NCI-H345 treated with DMSO at 0.1 percent for 48 hours (cell line): ENCODE measurements at regions not wholly inside any gene's neighbourhood (a gene's known extent, or its start where the extent isn't known, plus 50 kb on each side); places are given as distances from the start of the nearest gene placed in this dataset.

Experiments
- DNase-seq: peaks from one replicate; lab custom pipeline; 2025; ENCODE audit not compliant: unreplicated experiment; lab: John Stamatoyannopoulos, UW

DNA sequence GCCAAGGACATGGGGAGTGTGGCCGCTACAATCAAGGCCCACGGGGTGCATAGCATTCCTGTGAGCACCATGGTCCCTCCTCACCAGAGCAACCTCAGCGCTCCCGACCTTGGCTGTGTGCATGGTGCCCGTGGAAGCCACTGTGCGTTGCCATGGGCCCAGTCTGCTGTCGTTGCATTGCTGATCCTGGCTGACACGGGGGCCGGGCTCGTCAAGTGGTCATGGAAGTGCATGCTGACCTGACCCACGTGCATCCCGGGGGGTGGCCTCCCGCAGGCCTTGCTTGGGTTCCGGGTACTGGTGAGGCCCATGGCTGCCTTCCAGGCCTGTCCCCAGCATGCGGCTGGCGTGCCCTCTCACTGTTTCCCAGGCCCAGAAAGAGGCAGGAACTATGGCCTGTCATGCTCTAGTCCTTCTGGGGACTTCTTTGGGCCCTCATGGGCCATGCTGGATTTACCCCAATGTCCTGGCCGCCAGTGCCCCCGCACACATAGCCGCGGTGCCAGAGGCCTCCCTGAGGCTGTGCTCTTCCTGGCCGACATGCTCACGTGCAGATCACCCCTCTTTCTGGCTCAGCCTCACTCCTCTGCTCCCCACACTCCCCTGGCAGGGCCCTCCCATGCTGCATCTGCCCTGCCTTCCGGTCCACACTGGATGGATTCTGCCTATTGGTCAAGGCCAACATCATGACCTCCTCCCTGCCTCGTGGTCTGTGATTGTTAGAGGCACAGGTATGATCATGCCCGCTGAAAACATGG is 1258.0 kb downstream of the BRD1 start:
- DNase-seq, result no peak

- DNase-seq, result no peak
Measured at GRCh38 chr22:48568736-48569330, 1258.8 kb downstream of the BRD1 start.

GRCh38 chr22:48567213-48567975 is 1260.3 kb downstream of the BRD1 start:
- DNase-seq, result no peak

- no peak for DNase-seq
Measured at GRCh38 chr22:48566741-48567140, 1260.9 kb downstream of the BRD1 start.

GRCh38 chr22:48565901-48566501 is 1261.7 kb downstream of the BRD1 start:
- DNase-seq, result no peak

GRCh38 chr22:48564995-48565394 is 1262.7 kb downstream of the BRD1 start:
- DNase-seq, result no peak

DNA sequence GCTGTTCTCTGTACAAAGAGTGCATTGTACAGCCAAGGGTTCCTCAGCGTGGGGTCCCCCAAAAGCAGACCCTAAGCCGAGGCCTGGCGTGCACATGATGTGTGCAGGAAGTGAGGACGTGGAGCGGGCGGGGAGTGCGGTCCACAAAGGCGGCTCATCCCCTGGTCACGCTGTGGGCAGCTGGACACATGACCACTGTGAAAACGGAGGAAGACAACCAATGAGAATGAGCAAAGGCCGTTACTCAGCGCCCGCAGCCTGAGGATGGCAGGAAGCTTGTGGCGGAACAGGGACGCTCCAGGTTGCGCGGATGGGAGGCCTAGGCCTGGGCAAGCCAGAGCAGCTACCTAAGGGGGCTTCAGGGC is 1263.7 kb downstream of the BRD1 start:
- no peak for DNase-seq

DNA sequence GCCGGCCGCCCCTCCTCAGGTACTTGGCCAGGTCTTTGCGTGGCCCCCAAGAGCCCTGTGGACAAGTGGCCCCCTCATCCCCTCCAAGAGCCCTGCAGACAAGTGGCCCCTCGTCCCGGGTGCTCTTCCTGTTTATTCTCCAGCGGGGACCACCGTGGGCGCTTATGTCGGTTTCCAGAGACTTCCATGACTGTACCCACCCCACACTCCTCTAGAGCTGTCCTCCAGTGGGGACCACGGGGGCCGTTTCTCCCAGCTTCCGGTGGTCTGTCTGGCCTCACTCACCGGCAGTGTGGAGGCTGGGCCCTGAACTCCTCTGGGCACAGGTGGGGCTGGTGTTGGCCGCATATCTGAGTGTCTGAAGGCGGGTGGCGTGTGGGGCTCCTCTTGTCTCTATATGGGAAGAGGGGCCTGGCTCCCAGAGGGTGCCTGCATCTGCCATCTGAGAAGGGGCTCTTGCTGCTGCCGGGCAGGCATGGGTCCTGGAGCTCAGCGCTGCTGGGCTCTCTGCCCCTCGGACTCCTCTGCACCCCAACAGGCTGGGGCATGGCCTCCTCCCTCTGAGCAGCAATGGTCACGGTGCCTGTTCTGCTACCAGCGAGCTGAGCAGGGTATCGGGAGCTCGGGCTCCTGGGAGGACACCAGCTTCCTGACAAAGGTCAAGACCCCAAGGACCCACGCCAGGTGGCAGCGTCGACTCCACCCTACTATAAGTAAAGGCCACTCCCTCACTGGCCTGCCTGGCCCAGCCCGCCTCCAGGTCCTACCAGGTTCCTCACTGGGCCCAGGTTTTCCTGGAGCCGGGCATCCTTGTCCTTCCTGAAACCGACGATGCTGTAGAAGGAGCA is 1264.3 kb downstream of the BRD1 start:
- DNase-seq, result no peak

DNA sequence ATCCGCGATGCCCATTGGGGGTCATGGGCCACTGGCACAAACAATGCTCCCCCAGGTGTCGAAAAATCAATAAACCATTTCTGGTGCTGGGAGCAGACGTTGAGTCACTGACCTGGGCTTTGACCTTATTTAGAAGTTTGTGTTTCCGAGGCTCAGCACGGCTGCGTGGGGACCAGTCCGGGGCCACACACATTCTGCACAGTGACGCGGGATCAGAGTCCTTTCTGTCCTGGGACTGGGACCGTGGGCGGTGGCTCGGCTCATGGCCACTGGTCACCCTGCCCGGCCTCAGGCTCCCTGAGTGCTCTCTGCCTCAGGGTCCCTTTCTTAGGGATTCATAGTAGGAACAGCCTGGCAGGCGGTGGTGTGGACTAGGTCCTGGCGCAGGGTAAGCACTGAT is 1266.0 kb downstream of the BRD1 start:
- no peak for DNase-seq

GRCh38 chr22:48560836-48561235 is 1266.8 kb downstream of the BRD1 start:
- no peak for DNase-seq

DNA sequence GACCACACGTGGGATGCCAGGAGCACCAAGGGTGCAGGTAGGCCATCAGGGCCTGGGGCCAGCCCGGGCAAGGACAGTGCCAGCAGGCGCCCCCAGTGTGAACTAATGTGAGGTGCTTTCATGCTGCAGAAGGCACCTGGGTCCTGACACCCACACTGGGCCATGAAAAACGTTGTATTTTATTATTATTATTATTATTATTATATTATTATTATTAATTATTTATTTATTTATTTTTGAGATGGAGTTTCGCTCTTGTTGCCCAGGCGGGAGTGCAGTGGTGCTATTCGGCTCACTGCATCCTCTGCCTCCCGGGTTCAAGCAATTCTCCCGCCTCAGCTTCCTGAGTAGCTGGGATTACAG is 1267.3 kb downstream of the BRD1 start:
- no peak for DNase-seq

DNA sequence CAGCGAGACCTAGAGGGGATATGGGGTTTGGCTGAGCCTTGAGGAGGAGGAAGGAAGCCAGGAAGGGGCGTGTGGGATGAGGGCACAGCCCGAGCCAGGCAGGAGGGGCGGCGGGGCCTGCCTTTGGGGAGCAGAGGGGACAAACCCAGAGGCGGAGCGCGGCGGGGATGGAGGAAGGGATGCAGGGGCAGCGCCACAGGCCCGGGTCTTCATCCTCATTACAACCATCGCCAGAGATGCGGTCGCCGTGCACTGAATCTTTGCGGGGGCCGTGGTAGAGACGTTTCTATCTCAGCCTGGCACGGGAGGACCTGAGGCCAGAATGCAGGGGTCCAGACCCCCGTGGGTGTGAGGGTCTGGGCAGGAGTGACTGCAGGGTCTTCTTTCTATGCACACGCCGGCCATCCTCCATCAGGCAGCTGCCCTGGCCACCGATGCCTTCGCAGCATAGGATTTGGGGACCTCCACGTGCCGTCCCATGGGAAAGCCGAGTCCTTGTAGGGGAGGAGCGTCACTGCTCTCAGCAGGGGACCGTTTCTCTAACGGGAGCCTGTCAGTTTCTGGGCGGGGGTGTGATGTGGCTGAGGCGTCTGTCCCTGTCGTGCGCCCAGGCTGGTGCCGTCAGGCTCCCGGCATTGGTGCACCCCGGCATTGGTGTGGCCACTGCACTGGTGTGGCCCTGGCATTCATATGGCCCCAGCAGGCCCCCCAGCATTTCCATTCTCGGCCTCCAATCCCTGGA is 1267.9 kb downstream of the BRD1 start:
- no peak for DNase-seq

- no peak for DNase-seq
Measured at GRCh38 chr22:48558606-48559402, 1268.9 kb downstream of the BRD1 start.

DNA sequence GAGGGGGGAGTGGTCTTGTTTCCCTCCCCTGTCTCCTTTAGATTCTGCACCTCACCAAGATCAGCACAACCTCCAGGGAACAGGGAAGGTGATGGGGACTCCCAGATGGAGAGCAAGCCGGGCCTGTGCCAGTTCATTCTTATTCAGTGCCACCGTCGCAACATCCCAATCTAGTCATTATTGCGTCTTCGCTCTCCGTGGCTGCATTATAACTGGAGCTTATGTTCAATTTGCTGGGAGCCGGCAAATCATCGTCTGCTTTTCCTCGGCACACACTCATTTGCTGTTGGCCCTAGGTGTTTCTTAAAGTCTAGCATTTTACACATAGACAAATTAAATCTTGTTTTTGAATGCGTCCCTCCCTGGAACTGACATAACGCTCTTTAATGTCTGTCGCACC is 1269.7 kb downstream of the BRD1 start:
- no peak for DNase-seq

- DNase-seq, result no peak
Measured at GRCh38 chr22:48557473-48557872, 1270.2 kb downstream of the BRD1 start.

DNA sequence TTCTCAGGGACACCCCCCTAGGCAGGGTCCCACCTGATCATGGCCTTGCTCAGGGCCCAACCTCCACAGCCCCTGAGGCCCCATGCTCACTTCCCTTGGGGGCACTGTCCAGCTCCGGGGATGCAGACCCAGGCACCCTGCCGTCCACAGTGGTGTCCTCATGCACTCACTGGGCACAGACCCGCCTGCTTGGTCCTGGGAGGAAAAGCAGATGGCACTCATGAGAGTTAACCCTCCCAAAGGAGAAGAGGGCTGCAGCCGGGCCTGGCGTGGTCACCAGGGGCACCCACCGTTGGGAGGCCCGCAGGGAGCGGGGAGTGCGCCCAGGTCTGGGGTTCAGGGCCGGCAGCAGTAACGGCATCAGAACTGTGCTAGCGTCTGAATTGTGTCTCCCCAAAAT is 1270.9 kb downstream of the BRD1 start:
- no peak for DNase-seq

- no peak for DNase-seq
Measured at GRCh38 chr22:48556222-48556621, 1271.5 kb downstream of the BRD1 start.

DNA sequence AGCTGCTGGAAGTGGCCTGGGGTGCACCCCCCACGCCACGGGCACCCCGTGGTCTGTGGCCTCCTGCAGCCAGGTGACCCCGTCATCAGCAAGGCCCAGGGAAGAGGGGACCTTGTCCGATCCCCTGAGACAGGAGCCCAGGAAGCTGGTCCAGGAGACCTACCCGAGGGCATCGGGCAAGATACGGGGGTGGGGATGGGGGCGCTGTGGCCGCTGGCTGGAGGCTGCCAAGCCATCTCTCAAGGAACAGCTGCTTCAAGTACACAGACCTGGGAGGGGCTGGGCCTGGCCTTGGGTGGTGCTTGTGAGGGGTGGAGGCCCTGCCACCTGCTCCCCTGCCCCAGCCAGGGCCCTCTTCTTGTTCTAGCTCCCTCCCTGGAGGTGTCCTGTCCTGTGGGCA is 1272.1 kb downstream of the BRD1 start:
- no peak for DNase-seq

- no peak for DNase-seq
Measured at GRCh38 chr22:48554893-48555572, 1272.6 kb downstream of the BRD1 start.
